ENCODE measurements at regions not wholly inside any gene's neighbourhood (a gene's known extent, or its start where the extent isn't known, plus 50 kb on each side); places are given as distances from the start of the nearest gene placed in this dataset.

GRCh38 chr4:149914119-149915115 lies 98.8 kb upstream of the IQCM start:
- TF ChIP-seq POLR2A (IDR thresholded peaks at IDR 0.05) (no peak), CTCF (IDR thresholded peaks at IDR 0.05) (no peak)
